HG03378 (cell line): ENCODE measurements at regions not wholly inside any gene's neighbourhood (a gene's known extent, or its start where the extent isn't known, plus 50 kb on each side); places are given as distances from the start of the nearest gene placed in this dataset.

Experiments
- ATAC-seq: cut with Tn5 transposase; IDR thresholded peaks from one replicate; pipeline ENCODE4 v1.9.1; 2021; ENCODE audit warnings: mild to moderate bottlenecking, moderate library complexity; ENCODE audit not compliant: unreplicated experiment

GRCh38 chr7:24469118-24469517 is 104.1 kb upstream of the PALS2 start:
- ATAC-seq: no peak

- no peak for ATAC-seq
Measured at GRCh38 chr7:24472093-24472492, 101.2 kb upstream of the PALS2 start.

GRCh38 chr7:24475166-24475961 is 97.9 kb upstream of the PALS2 start:
- ATAC-seq: no peak

- ATAC-seq: no peak
Measured at GRCh38 chr7:24476227-24476626, 97.0 kb upstream of the PALS2 start.

GRCh38 chr7:24477398-24478136 is 95.7 kb upstream of the PALS2 start:
- no peak for ATAC-seq

GRCh38 chr7:24478137-24478655 is 95.1 kb upstream of the PALS2 start:
- no peak for ATAC-seq

GRCh38 chr7:24480501-24480900 is 92.8 kb upstream of the PALS2 start:
- ATAC-seq: no peak

GRCh38 chr7:24483804-24484203 is 89.4 kb upstream of the PALS2 start:
- ATAC-seq: no peak

GRCh38 chr7:24492576-24492975 is 80.7 kb upstream of the PALS2 start:
- ATAC-seq: no peak

GRCh38 chr7:24494832-24495231 is 78.4 kb upstream of the PALS2 start:
- ATAC-seq: no peak

GRCh38 chr7:24496036-24496435 is 77.2 kb upstream of the PALS2 start:
- ATAC-seq: no peak

- no peak for ATAC-seq
Measured at GRCh38 chr7:24498439-24498838, 74.8 kb upstream of the PALS2 start.

- no peak for ATAC-seq
Measured at GRCh38 chr7:24499871-24500270, 73.4 kb upstream of the PALS2 start.

GRCh38 chr7:24500599-24500998 is 72.7 kb upstream of the PALS2 start:
- ATAC-seq: no peak

GRCh38 chr7:24501009-24501408 is 72.2 kb upstream of the PALS2 start:
- ATAC-seq: no peak

- no peak for ATAC-seq
Measured at GRCh38 chr7:24501443-24502134, 71.7 kb upstream of the PALS2 start.

- no peak for ATAC-seq
Measured at GRCh38 chr7:24502135-24502488, 71.1 kb upstream of the PALS2 start.

- ATAC-seq: no peak
Measured at GRCh38 chr7:24503506-24503905, 69.7 kb upstream of the PALS2 start.

GRCh38 chr7:24504040-24504439 is 69.2 kb upstream of the PALS2 start:
- ATAC-seq: no peak

GRCh38 chr7:24504836-24505235 is 68.4 kb upstream of the PALS2 start:
- ATAC-seq: no peak

GRCh38 chr7:24505968-24506367 is 67.3 kb upstream of the PALS2 start:
- ATAC-seq: no peak

- ATAC-seq: no peak
Measured at GRCh38 chr7:24508316-24508715, 64.9 kb upstream of the PALS2 start.
